SK-N-MC (cell line): ENCODE measurements at regions not wholly inside any gene's neighbourhood (a gene's known extent, or its start where the extent isn't known, plus 50 kb on each side); places are given as distances from the start of the nearest gene placed in this dataset.

Experiments
- EZH2 ChIP-seq: fragments of 200-600 bp; sonication (generic); IDR thresholded peaks from one replicate; pipeline ENCODE4 v1.6.1; 2017; ENCODE audit warnings: antibody characterized with exemption
- POLR2AphosphoS5 ChIP-seq: IDR thresholded peaks from 2 replicates; pipeline ENCODE4 v1.6.1; 2012; ENCODE audit warnings: mild to moderate bottlenecking, low read depth, low read length, borderline replicate concordance

GRCh38 chr1:8191474-8191873 lies 126.4 kb upstream of the SLC45A1 start:
- no peak for TF ChIP-seq POLR2AphosphoS5
- TF ChIP-seq EZH2 = no peak
